CD4-positive, alpha-beta T cell treated with Interleukin-4 for 4 hours (primary cell): ENCODE measurements at regions not wholly inside any gene's neighbourhood (a gene's known extent, or its start where the extent isn't known, plus 50 kb on each side); places are given as distances from the start of the nearest gene placed in this dataset.

Experiments
- DNase-seq: peaks from one replicate; pipeline ENCODE4 v3.0.0-alpha.2; 2020

- DNase-seq = no peak
These were observed 196.5 kb downstream of the TOMM20 start for GRCh38 chr1:234932106-234932505.

- DNase-seq = no peak
These were observed 197.1 kb downstream of the TOMM20 start for GRCh38 chr1:234931404-234931973.

GRCh38 chr1:234929369-234929768 is 199.3 kb downstream of the TOMM20 start:
- DNase-seq = no peak

GRCh38 chr1:234928642-234929041 is 200.0 kb downstream of the TOMM20 start:
- no peak for DNase-seq

- no peak for DNase-seq
These were observed 200.5 kb downstream of the TOMM20 start for GRCh38 chr1:234927971-234928640.

- DNase-seq = no peak
These were observed 201.2 kb downstream of the TOMM20 start for GRCh38 chr1:234927312-234927970.

- DNase-seq = peak; percentile 39
These were observed 201.9 kb downstream of the TOMM20 start for GRCh38 chr1:234926559-234927311.

GRCh38 chr1:234926264-234926558 is 202.4 kb downstream of the TOMM20 start:
- DNase-seq = no peak

GRCh38 chr1:234925440-234926263 is 203.0 kb downstream of the TOMM20 start:
- peak; percentile 71 for DNase-seq

- no peak for DNase-seq
These were observed 203.9 kb downstream of the TOMM20 start for GRCh38 chr1:234924450-234925355.

GRCh38 chr1:234923626-234924025 is 205.0 kb downstream of the TOMM20 start:
- DNase-seq = no peak

- no peak for DNase-seq
These were observed 205.7 kb downstream of the TOMM20 start for GRCh38 chr1:234922987-234923386.

- DNase-seq = no peak
These were observed 207.2 kb downstream of the TOMM20 start for GRCh38 chr1:234921266-234922062.

GRCh38 chr1:234920843-234921140 is 207.8 kb downstream of the TOMM20 start:
- no peak for DNase-seq

GRCh38 chr1:234920136-234920842 is 208.3 kb downstream of the TOMM20 start:
- DNase-seq = no peak

GRCh38 chr1:234918961-234919761 is 209.5 kb downstream of the TOMM20 start:
- no peak for DNase-seq

GRCh38 chr1:234918181-234918841 is 210.3 kb downstream of the TOMM20 start:
- no peak for DNase-seq

GRCh38 chr1:234917495-234918180 is 211.0 kb downstream of the TOMM20 start:
- no peak for DNase-seq
